DOHH2 (cell line): ENCODE measurements at regions not wholly inside any gene's neighbourhood (a gene's known extent, or its start where the extent isn't known, plus 50 kb on each side); places are given as distances from the start of the nearest gene placed in this dataset.

Experiments used
- EZH2phosphoT487 ChIP-seq: fragments of 200-600 bp; sonication (generic); IDR thresholded peaks from 2 replicates; pipeline ENCODE4 v1.6.1; 2017; ENCODE audit warnings: borderline replicate concordance, mild to moderate bottlenecking, antibody characterized with exemption, low read length, moderate library complexity, mixed read lengths
- TF ChIP-seq, protein P1 (sequence below): fragments of 200-600 bp; sonication (generic); IDR thresholded peaks from one replicate; pipeline ENCODE4 v1.5.1; 2014; ENCODE audit warnings: antibody characterized with exemption, mild to moderate bottlenecking, low read depth, low read length; ENCODE audit not compliant: poor library complexity, severe bottlenecking

DNA sequence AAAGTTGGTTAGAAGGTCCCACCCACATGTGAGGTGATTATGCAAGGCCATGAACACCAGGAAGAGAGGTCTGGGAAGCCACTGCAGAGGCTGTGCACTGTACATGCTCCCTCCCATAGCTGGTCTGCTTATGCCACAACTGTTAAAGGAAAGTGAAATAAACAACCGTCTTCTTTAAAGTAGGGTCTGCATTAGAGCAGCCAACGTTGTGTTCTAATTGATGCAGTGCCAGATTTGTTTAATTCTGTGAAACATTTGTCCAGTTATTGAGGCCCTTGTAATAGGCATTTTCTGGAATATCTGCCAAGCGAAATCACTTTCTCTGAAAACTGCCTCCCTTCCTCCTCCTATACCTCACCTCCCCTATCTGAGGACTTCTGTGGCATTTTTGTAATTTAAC lies 224.0 kb upstream of the LNX1 start:
- TF ChIP-seq, protein P1, sequence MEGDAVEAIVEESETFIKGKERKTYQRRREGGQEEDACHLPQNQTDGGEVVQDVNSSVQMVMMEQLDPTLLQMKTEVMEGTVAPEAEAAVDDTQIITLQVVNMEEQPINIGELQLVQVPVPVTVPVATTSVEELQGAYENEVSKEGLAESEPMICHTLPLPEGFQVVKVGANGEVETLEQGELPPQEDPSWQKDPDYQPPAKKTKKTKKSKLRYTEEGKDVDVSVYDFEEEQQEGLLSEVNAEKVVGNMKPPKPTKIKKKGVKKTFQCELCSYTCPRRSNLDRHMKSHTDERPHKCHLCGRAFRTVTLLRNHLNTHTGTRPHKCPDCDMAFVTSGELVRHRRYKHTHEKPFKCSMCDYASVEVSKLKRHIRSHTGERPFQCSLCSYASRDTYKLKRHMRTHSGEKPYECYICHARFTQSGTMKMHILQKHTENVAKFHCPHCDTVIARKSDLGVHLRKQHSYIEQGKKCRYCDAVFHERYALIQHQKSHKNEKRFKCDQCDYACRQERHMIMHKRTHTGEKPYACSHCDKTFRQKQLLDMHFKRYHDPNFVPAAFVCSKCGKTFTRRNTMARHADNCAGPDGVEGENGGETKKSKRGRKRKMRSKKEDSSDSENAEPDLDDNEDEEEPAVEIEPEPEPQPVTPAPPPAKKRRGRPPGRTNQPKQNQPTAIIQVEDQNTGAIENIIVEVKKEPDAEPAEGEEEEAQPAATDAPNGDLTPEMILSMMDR, result no peak
- TF ChIP-seq EZH2phosphoT487, result no peak
